Type B pancreatic cell (in vitro differentiated cells): ENCODE measurements at regions not wholly inside any gene's neighbourhood (a gene's known extent, or its start where the extent isn't known, plus 50 kb on each side); places are given as distances from the start of the nearest gene placed in this dataset.

Experiments used
- DNase-seq: peaks from one replicate; pipeline ENCODE4 v3.0.0; 2021; ENCODE audit warnings: mixed read lengths; ENCODE audit not compliant: unreplicated experiment; ENCODE audit errors: extremely low spot score
- H3K27ac Mint-ChIP-seq: 2 replicates; pipeline ENCODE4 v1.8.0; 2021; ENCODE audit warnings: mild to moderate bottlenecking, mixed read lengths
- H3K27me3 Mint-ChIP-seq: 2 replicates; pipeline ENCODE4 v1.8.0; 2021; ENCODE audit warnings: mixed read lengths
- H3K36me3 Mint-ChIP-seq: 2 replicates; pipeline ENCODE4 v1.8.0; 2021; ENCODE audit warnings: mixed read lengths
- H3K4me1 Mint-ChIP-seq: one replicate; pipeline ENCODE4 v1.8.0; 2021; ENCODE audit warnings: mixed read lengths; ENCODE audit not compliant: unreplicated experiment
- H3K4me3 Mint-ChIP-seq: 2 replicates; pipeline ENCODE4 v1.8.0; 2021; ENCODE audit warnings: mild to moderate bottlenecking, mixed read lengths
- H3K9me3 Mint-ChIP-seq: 2 replicates; pipeline ENCODE4 v1.8.0; 2021; ENCODE audit warnings: mixed read lengths
- CTCF ChIP-seq: fragments of 200-600 bp; sonication (generic); conservative IDR thresholded peaks from 2 replicates; pipeline ENCODE4 v1.5.0; 2021; ENCODE audit warnings: antibody characterized with exemption, mild to moderate bottlenecking

- Mint-ChIP-seq H3K9me3 (no peaks in the 10 kb centered on the region), H3K4me3 (no peak overlapping the region), H3K36me3 (no peaks in the 10 kb centered on the region), H3K27ac (peak overlapping the region; percentile 6), H3K4me1 (peaks cover 5% of the 10 kb centered on the region), H3K27me3 (no peaks in the 10 kb centered on the region)
- TF ChIP-seq CTCF: no peak
- DNase-seq: no peak
These were observed 1257.6 kb upstream of the FLRT2 start for GRCh38 chr14:84272290-84272721.

GRCh38 chr14:84273181-84273580 is 1256.8 kb upstream of the FLRT2 start:
- TF ChIP-seq CTCF: no peak
- H3K4me3 Mint-ChIP-seq: no peak overlapping the region
- DNase-seq: no peak
- H3K27ac Mint-ChIP-seq: no peak overlapping the region
- no peaks in the 10 kb centered on the region for H3K27me3 Mint-ChIP-seq
- H3K36me3 Mint-ChIP-seq: no peaks in the 10 kb centered on the region
- H3K9me3 Mint-ChIP-seq: no peaks in the 10 kb centered on the region
- H3K4me1 Mint-ChIP-seq: peaks cover 5% of the 10 kb centered on the region

GRCh38 chr14:84282618-84283017 is 1247.3 kb upstream of the FLRT2 start:
- Mint-ChIP-seq H3K27me3 (peaks cover 3% of the 10 kb centered on the region), H3K36me3 (no peaks in the 10 kb centered on the region), H3K4me1 (no peaks in the 10 kb centered on the region), H3K9me3 (no peaks in the 10 kb centered on the region), H3K27ac (no peak overlapping the region), H3K4me3 (no peak overlapping the region)
- no peak for DNase-seq
- TF ChIP-seq CTCF: no peak

- no peaks in the 10 kb centered on the region for H3K36me3 Mint-ChIP-seq
- TF ChIP-seq CTCF: peak; percentile 31
- no peaks in the 10 kb centered on the region for H3K4me1 Mint-ChIP-seq
- H3K27ac Mint-ChIP-seq: no peak overlapping the region
- peaks cover 7% of the 10 kb centered on the region for H3K9me3 Mint-ChIP-seq
- no peak overlapping the region for H3K4me3 Mint-ChIP-seq
- no peak for DNase-seq
- no peaks in the 10 kb centered on the region for H3K27me3 Mint-ChIP-seq
These were observed 1241.2 kb upstream of the FLRT2 start for GRCh38 chr14:84288781-84289180.

- Mint-ChIP-seq H3K27ac (peak overlapping the region; percentile 47), H3K27me3 (peaks cover 8% of the 10 kb centered on the region), H3K9me3 (no peaks in the 10 kb centered on the region), H3K4me1 (peaks cover 24% of the 10 kb centered on the region), H3K36me3 (no peaks in the 10 kb centered on the region), H3K4me3 (peak overlapping the region; percentile 2)
- no peak for DNase-seq
- peak; percentile 36 for TF ChIP-seq CTCF
These were observed 1231.2 kb upstream of the FLRT2 start for GRCh38 chr14:84298663-84299195.

- DNase-seq: no peak
- peaks cover 8% of the 10 kb centered on the region for H3K27me3 Mint-ChIP-seq
- H3K4me1 Mint-ChIP-seq: peaks cover 17% of the 10 kb centered on the region
- peaks cover 3% of the 10 kb centered on the region for H3K36me3 Mint-ChIP-seq
- peaks cover 7% of the 10 kb centered on the region for H3K9me3 Mint-ChIP-seq
- no peak for TF ChIP-seq CTCF
- no peak overlapping the region for H3K4me3 Mint-ChIP-seq
- H3K27ac Mint-ChIP-seq: no peak overlapping the region
These were observed 1226.8 kb upstream of the FLRT2 start for GRCh38 chr14:84303140-84303539.
